Right lobe of liver (tissue), 6 donors: ENCODE measurements at regions not wholly inside any gene's neighbourhood (a gene's known extent, or its start where the extent isn't known, plus 50 kb on each side); places are given as distances from the start of the nearest gene placed in this dataset.

ENCODE experiments used
- ATAC-seq, 4 donors: fragments of 200-7000 bp; cut with Tn5 transposase; one replicate each; pipeline ENCODE4 v1.9.1; 2020; ENCODE audit warnings: mild to moderate bottlenecking in 4 of 4, moderate library complexity in 4 of 4
- DNase-seq, 3 donors: peaks; one replicate each; pipeline ENCODE4 v3.0.0-alpha.2; 2020
- H3K27ac ChIP-seq, 3 donors: fragments of 200-600 bp; one replicate each; pipeline ENCODE4 v1.8.0; 2022
- H3K27me3 ChIP-seq, 2 donors: fragments of 200-600 bp; one replicate each; pipeline ENCODE4 v1.8.0; 2022
- H3K36me3 ChIP-seq, 4 donors: fragments of 200-600 bp; sonication (generic) in 1 of 4; one replicate each; pipeline versions ENCODE4 v1.5.1 to v1.8.0; 2017 to 2022; ENCODE audit warnings: control low read depth in 1 of 4
- H3K4me1 ChIP-seq, 4 donors: fragments of 200-600 bp; sonication (generic) in 1 of 4; one replicate each; pipeline versions ENCODE4 v1.5.1 to v1.8.0; 2017 to 2022; ENCODE audit warnings: control low read depth in 1 of 4
- H3K4me3 ChIP-seq, 3 donors: fragments of 200-600 bp; one replicate each; pipeline ENCODE4 v1.8.0; 2022
- H3K9me3 ChIP-seq, 4 donors: fragments of 200-600 bp; sonication (generic) in 1 of 4; one replicate each; pipeline versions ENCODE4 v1.5.1 to v1.8.0; 2017 to 2022; ENCODE audit warnings: control low read depth in 1 of 4
- POLR2A ChIP-seq: fragments of 450-650 bp; IDR thresholded peaks from one replicate; pipeline ENCODE4 v1.6.1; 2017; ENCODE audit warnings: antibody characterized with exemption, mild to moderate bottlenecking
- WGBS: methylation state at CpG from one replicate; pipeline ENCODE4 v1.1.6; 2018; ENCODE audit warnings: low coverage, low lambda C conversion rate; ENCODE audit not compliant: insufficient coverage; ENCODE audit errors: missing lambda C conversion rate; 5-methylcytosine and 5-hydroxymethylcytosine counted together
- intact Hi-C, 2 donors: fragments of 100-400 bp; cut with DNase I; formaldehyde crosslinking; loops; one replicate each; pipeline versions ENCODE4 v1.11.2 to v1.14.1; 2022
- TF ChIP-seq, protein P1 (sequence below), 4 donors: fragments of 200-600 bp in 3 of 4; fragments of 450-650 bp in 1 of 4; IDR thresholded peaks; one replicate each; pipeline versions ENCODE4 v1.5.1 to v1.8.0; 2016 to 2022; ENCODE audit warnings: antibody characterized with exemption in 4 of 4, mild to moderate bottlenecking in 2 of 4
- donor health status: DM: no; HTN: yes; CAD: no.
- donor health status: DM: no; HTN: no; CAD: no.
- donor health status: DM: no; HTN: no; CAD: no.
- donor health status: DM: no; HTN: yes; CAD: no.
- donor health status: DM: no; HTN: yes; CAD: no.

- Histone ChIP-seq H3K9me3 (no peaks in the 10 kb centered on the region), H3K4me3 (no peak overlapping the region), H3K27me3 (no peaks in the 10 kb centered on the region), H3K36me3 (no peaks in the 10 kb centered on the region), H3K27ac (no peak overlapping the region), H3K4me1 (no peaks in the 10 kb centered on the region)
- intact Hi-C loops: no loop called here
- ATAC-seq: no peak
- 72% methylated on average over 11 of the region's 17 CpGs for WGBS
- TF ChIP-seq, protein P1, sequence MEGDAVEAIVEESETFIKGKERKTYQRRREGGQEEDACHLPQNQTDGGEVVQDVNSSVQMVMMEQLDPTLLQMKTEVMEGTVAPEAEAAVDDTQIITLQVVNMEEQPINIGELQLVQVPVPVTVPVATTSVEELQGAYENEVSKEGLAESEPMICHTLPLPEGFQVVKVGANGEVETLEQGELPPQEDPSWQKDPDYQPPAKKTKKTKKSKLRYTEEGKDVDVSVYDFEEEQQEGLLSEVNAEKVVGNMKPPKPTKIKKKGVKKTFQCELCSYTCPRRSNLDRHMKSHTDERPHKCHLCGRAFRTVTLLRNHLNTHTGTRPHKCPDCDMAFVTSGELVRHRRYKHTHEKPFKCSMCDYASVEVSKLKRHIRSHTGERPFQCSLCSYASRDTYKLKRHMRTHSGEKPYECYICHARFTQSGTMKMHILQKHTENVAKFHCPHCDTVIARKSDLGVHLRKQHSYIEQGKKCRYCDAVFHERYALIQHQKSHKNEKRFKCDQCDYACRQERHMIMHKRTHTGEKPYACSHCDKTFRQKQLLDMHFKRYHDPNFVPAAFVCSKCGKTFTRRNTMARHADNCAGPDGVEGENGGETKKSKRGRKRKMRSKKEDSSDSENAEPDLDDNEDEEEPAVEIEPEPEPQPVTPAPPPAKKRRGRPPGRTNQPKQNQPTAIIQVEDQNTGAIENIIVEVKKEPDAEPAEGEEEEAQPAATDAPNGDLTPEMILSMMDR (IDR thresholded peaks at IDR 0.05): no peak
- TF ChIP-seq POLR2A: no peak
- DNase-seq: peak in 1 of 3 donors; percentile 13
Measured at GRCh38 chr20:24729896-24730605, 219.0 kb upstream of the CST7 start.

- no peaks in the 10 kb centered on the region for H3K9me3 ChIP-seq
- intact Hi-C loops: no loop called here
- TF ChIP-seq, protein P1 (IDR thresholded peaks at IDR 0.05): no peak
- no peak for TF ChIP-seq POLR2A
- WGBS: 77% methylated on average over 5 of the region's 10 CpGs
- no peaks in the 10 kb centered on the region for H3K36me3 ChIP-seq
- H3K27me3 ChIP-seq: no peaks in the 10 kb centered on the region
- no peaks in the 10 kb centered on the region for H3K4me1 ChIP-seq
- H3K27ac ChIP-seq: no peak overlapping the region
- DNase-seq (peak in 1 of 3 donors; percentile 33), ATAC-seq (no peak)
- H3K4me3 ChIP-seq: no peak overlapping the region
Measured at GRCh38 chr20:24730750-24731149, 218.3 kb upstream of the CST7 start.

DNA sequence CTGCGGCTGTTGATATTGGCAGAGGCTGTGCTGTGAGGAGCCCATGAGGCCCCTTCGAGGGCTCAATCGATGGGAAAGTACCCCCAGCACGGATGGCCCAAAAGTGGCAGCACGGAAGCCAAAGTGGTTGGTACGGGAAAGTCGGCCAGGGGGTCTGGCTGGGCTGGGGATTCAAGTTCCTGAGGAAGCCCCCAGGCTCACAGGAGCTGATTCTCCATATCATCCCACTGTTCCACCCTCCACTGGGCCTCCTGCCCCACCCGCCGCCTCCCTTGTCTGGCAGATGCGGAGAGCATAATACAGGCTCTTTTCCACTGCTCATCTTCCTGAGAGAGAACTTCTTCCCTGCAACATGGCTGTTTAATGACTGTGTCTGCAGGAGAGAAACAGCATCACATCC is 217.8 kb upstream of the CST7 start:
- Histone ChIP-seq H3K36me3 (no peaks in the 10 kb centered on the region), H3K4me3 (no peak overlapping the region), H3K9me3 (no peaks in the 10 kb centered on the region), H3K27ac (no peak overlapping the region), H3K4me1 (no peaks in the 10 kb centered on the region), H3K27me3 (no peaks in the 10 kb centered on the region)
- TF ChIP-seq, protein P1 (IDR thresholded peaks at IDR 0.05): no peak
- TF ChIP-seq POLR2A: no peak
- ATAC-seq: no peak
- 56% methylated on average over 3 of the region's 10 CpGs for WGBS
- intact Hi-C loops: no loop called here
- DNase-seq: peak in 1 of 3 donors; percentile 26

DNA sequence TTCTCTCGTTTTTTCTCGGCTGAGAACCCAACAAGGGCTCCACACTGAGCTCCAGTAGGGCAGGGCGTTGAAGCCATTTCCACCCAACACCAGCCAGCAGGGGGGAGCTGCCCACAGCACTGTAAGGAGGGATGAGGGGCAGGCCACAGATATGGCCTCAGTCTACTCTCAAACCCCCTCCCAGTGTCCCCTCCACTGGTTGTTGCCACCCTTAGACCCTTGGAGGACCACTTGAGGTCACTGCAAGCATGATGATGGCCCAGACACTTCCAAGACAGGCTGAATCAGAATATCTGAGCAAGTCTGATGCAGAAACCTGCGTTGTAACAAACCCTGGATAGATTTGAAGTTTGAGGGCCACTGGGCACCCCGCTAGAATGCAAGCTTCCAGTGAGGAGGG is 217.0 kb upstream of the CST7 start:
- no peak overlapping the region for H3K27ac ChIP-seq
- WGBS: 52% methylated on average over 4 of the region's 5 CpGs
- no peak for TF ChIP-seq POLR2A
- TF ChIP-seq, protein P1 (IDR thresholded peaks at IDR 0.05): no peak
- no peaks in the 10 kb centered on the region for H3K36me3 ChIP-seq
- H3K4me3 ChIP-seq: no peak overlapping the region
- no peaks in the 10 kb centered on the region for H3K27me3 ChIP-seq
- no peak for ATAC-seq
- intact Hi-C loops: no loop called here
- H3K4me1 ChIP-seq: no peaks in the 10 kb centered on the region
- H3K9me3 ChIP-seq: no peaks in the 10 kb centered on the region
- peak in 1 of 3 donors; percentile 21 for DNase-seq
